ENCODE measurements at regions not wholly inside any gene's neighbourhood (a gene's known extent, or its start where the extent isn't known, plus 50 kb on each side); places are given as distances from the start of the nearest gene placed in this dataset.

- no peaks in the 10 kb centered on the region for H3K36me3 ChIP-seq (ENCODE audit: control insufficient read depth, insufficient read depth, low read length)
- no peak for ATAC-seq
- Mint-ChIP-seq H3K4me1 (no peaks in the 10 kb centered on the region), H3K36me3 (no peaks in the 10 kb centered on the region), H3K4me3 (no peak overlapping the region), H3K27me3 (ENCODE audit: low read depth in 2 of 2) (no peaks in the 10 kb centered on the region), H3K27ac (no peak overlapping the region), H3K9me3 (peaks cover 2 to 9% of the 10 kb centered on the region in 2 donors)
- H3K27me3 ChIP-seq (ENCODE audit: control insufficient read depth, insufficient read depth, low read length): no peaks in the 10 kb centered on the region
- no peaks in the 10 kb centered on the region for H3K9me3 ChIP-seq (ENCODE audit: control insufficient read depth, insufficient read depth, low read length)
- no peak overlapping the region for H3K27ac ChIP-seq (ENCODE audit: low read length)
- WGBS (ENCODE audit: insufficient coverage): 79% methylated on average over 5 of the region's 5 CpGs
- intact Hi-C loops (cut with micrococcal nuclease): no loop called here
- H3K4me3 ChIP-seq (ENCODE audit: low read length): no peak overlapping the region
- no peak for DNase-seq
- no peaks in the 10 kb centered on the region for H3K4me1 ChIP-seq (ENCODE audit: control insufficient read depth, insufficient read depth, low read length)
- TF ChIP-seq, protein P1, sequence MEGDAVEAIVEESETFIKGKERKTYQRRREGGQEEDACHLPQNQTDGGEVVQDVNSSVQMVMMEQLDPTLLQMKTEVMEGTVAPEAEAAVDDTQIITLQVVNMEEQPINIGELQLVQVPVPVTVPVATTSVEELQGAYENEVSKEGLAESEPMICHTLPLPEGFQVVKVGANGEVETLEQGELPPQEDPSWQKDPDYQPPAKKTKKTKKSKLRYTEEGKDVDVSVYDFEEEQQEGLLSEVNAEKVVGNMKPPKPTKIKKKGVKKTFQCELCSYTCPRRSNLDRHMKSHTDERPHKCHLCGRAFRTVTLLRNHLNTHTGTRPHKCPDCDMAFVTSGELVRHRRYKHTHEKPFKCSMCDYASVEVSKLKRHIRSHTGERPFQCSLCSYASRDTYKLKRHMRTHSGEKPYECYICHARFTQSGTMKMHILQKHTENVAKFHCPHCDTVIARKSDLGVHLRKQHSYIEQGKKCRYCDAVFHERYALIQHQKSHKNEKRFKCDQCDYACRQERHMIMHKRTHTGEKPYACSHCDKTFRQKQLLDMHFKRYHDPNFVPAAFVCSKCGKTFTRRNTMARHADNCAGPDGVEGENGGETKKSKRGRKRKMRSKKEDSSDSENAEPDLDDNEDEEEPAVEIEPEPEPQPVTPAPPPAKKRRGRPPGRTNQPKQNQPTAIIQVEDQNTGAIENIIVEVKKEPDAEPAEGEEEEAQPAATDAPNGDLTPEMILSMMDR (IDR thresholded peaks at IDR 0.05): no peak
These were observed 117.3 kb upstream of the FAT3 start for GRCh38 chr11:92107331-92107730.

- intact Hi-C loops (cut with micrococcal nuclease): no loop called here
- H3K27ac ChIP-seq (ENCODE audit: low read length): no peak overlapping the region
- Mint-ChIP-seq H3K27me3 (ENCODE audit: low read depth in 2 of 2) (no peaks in the 10 kb centered on the region), H3K4me3 (no peak overlapping the region), H3K36me3 (no peaks in the 10 kb centered on the region), H3K4me1 (no peaks in the 10 kb centered on the region), H3K27ac (no peak overlapping the region), H3K9me3 (peaks cover 2 to 6% of the 10 kb centered on the region in 2 donors)
- WGBS (ENCODE audit: insufficient coverage): 91% methylated on average over 1 of the region's 1 CpG
- H3K4me3 ChIP-seq (ENCODE audit: low read length): no peak overlapping the region
- ATAC-seq: no peak
- TF ChIP-seq, protein P1 (IDR thresholded peaks at IDR 0.05): no peak
- H3K4me1 ChIP-seq (ENCODE audit: control insufficient read depth, insufficient read depth, low read length): no peaks in the 10 kb centered on the region
- no peaks in the 10 kb centered on the region for H3K36me3 ChIP-seq (ENCODE audit: control insufficient read depth, insufficient read depth, low read length)
- H3K9me3 ChIP-seq (ENCODE audit: control insufficient read depth, insufficient read depth, low read length): no peaks in the 10 kb centered on the region
- no peak for DNase-seq
- H3K27me3 ChIP-seq (ENCODE audit: control insufficient read depth, insufficient read depth, low read length): no peaks in the 10 kb centered on the region
These were observed 120.3 kb upstream of the FAT3 start for GRCh38 chr11:92104349-92104748.

GRCh38 chr11:92101920-92102319 is 122.7 kb upstream of the FAT3 start:
- Mint-ChIP-seq H3K27ac (no peak overlapping the region), H3K36me3 (no peaks in the 10 kb centered on the region), H3K9me3 (peaks cover 9 to 11% of the 10 kb centered on the region in 2 donors), H3K4me3 (no peak overlapping the region), H3K4me1 (no peaks in the 10 kb centered on the region), H3K27me3 (ENCODE audit: low read depth in 2 of 2) (no peaks in the 10 kb centered on the region)
- Histone ChIP-seq H3K9me3 (ENCODE audit: control insufficient read depth, insufficient read depth, low read length) (no peaks in the 10 kb centered on the region), H3K4me3 (ENCODE audit: low read length) (no peak overlapping the region), H3K36me3 (ENCODE audit: control insufficient read depth, insufficient read depth, low read length) (no peaks in the 10 kb centered on the region), H3K4me1 (ENCODE audit: control insufficient read depth, insufficient read depth, low read length) (no peaks in the 10 kb centered on the region), H3K27me3 (ENCODE audit: control insufficient read depth, insufficient read depth, low read length) (no peaks in the 10 kb centered on the region), H3K27ac (ENCODE audit: low read length) (no peak overlapping the region)
- TF ChIP-seq, protein P1 (IDR thresholded peaks at IDR 0.05): no peak
- ATAC-seq: no peak
- 91% methylated on average over 1 of the region's 1 CpG for WGBS (ENCODE audit: insufficient coverage)
- intact Hi-C loops (cut with micrococcal nuclease): no loop called here
- no peak for DNase-seq

GRCh38 chr11:92099183-92099582 is 125.4 kb upstream of the FAT3 start:
- intact Hi-C loops (cut with micrococcal nuclease): no loop called here
- no peaks in the 10 kb centered on the region for H3K36me3 ChIP-seq (ENCODE audit: control insufficient read depth, insufficient read depth, low read length)
- no peaks in the 10 kb centered on the region for H3K4me1 ChIP-seq (ENCODE audit: control insufficient read depth, insufficient read depth, low read length)
- DNase-seq (no peak), ATAC-seq (no peak)
- no peaks in the 10 kb centered on the region for H3K4me1 Mint-ChIP-seq
- H3K27ac ChIP-seq (ENCODE audit: low read length): no peak overlapping the region
- no peaks in the 10 kb centered on the region for H3K36me3 Mint-ChIP-seq
- no peak overlapping the region for H3K27ac Mint-ChIP-seq
- H3K27me3 Mint-ChIP-seq (ENCODE audit: low read depth in 2 of 2): no peaks in the 10 kb centered on the region
- no peak overlapping the region for H3K4me3 Mint-ChIP-seq
- peaks cover 10 to 12% of the 10 kb centered on the region in 2 donors for H3K9me3 Mint-ChIP-seq
- TF ChIP-seq, protein P1 (IDR thresholded peaks at IDR 0.05): no peak
- no CpG with 5 or more reads among the region's 1 CpG for WGBS (ENCODE audit: insufficient coverage)
- H3K27me3 ChIP-seq (ENCODE audit: control insufficient read depth, insufficient read depth, low read length): no peaks in the 10 kb centered on the region
- H3K4me3 ChIP-seq (ENCODE audit: low read length): no peak overlapping the region
- H3K9me3 ChIP-seq (ENCODE audit: control insufficient read depth, insufficient read depth, low read length): no peaks in the 10 kb centered on the region

All from natural killer cell (primary cell).